ENCODE measurements at regions not wholly inside any gene's neighbourhood (a gene's known extent, or its start where the extent isn't known, plus 50 kb on each side); places are given as distances from the start of the nearest gene placed in this dataset.
"Not testable (repeated sequence)": the region's sequence is repeated elsewhere in the genome, so short reads cannot be mapped to it uniquely, and the experiment has no call there.

DNA sequence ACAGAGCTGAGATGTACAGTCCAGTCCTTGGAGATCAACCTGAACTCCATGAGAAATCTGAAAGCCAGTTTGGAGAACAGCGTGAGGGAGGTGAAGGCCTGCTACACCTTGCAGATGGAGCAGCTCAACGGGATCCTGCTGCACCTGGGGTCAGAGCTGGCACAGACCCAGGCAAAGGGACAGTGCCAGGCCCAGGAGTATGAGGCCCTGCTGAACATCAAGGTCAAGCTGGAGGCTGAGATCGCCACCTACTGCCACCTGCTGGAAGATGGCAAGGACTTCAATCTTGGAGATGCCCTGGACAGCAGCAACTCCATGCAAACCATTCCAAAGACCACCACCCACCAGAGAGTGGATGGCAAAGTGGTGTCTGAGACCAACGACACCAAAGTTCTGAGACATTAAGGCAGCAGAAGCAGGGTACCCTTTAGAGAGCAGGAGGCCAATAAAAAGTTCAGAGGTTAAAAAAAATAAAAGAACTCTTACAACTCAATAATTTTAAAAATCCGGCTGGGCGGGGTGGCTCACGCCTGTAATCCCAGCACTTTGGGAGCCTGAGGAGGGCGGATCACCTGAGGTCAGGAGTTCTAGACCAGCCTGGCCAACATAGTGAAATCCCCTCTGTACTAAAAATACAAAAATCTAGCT, 69.9 kb upstream of the RTL6 start:
- H3K4me3 ChIP-seq (ENCODE audit: low read depth, low read length) = no peak overlapping the region
- no peak for DNase-seq (ENCODE audit: low read depth)

GRCh38 chr22:44567378-44567841, 69.4 kb upstream of the RTL6 start:
- H3K4me3 ChIP-seq (ENCODE audit: low read depth, low read length); DNase-seq (ENCODE audit: low read depth): not testable (repeated sequence)

DNA sequence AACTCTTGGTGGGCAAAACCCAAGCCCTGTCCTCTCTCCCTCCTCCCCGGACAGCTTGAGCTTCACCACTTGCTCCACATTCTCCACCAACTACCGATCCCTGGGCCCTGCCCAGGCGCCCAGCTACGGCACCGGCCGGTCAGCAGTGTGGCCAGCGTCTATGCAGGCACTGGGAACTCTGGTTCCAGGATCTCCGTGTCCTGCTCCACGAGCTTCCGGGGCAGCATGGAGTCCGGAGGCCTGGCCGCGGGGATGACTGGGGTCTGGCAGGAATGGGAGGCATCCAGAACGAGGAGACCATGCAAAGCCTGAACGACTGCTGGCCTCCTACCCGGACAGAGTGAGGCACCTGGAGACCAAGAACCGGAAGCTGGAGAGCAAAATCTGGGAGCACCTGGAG, 68.9 kb upstream of the RTL6 start:
- no peak overlapping the region for H3K4me3 ChIP-seq (ENCODE audit: low read depth, low read length)
- DNase-seq (ENCODE audit: low read depth) = no peak

GRCh38 chr22:44562651-44563050, 64.6 kb upstream of the RTL6 start:
- not testable (repeated sequence) for H3K4me3 ChIP-seq (ENCODE audit: low read depth, low read length); DNase-seq (ENCODE audit: low read depth)

DNA sequence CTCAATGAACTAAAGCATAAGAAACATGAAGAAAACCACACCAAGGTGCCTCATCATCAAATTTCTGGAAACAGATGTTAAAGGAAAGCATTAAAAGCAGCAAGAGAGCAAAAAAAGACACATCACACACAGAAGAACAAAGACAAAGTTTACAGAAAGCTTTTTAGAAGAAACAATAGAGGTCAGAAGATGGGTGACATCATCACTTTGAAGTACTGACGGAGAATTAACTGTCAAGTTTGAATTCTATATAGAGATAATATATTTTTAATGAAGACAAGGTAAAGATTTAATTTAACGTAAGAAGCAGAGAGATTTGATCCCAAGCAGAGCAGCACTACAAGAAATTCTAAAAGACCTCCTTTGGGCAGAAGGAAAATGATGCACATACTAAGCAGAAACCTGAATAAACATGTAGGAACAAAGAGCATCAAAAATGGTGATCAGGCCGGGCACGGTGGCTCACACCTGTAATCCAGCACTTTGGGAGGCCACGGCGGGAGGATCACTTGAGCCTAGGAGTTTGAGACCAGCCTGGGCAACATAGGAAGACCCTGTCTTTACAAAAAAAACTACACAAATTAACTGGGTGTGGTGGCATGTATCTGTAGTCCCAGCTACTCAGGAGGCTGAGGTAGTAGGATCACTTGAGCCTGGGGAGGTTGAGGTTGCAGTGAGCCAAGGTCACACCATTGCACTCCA, 63.3 kb upstream of the RTL6 start:
- H3K4me3 ChIP-seq (ENCODE audit: low read depth, low read length) = no peak overlapping the region
- no peak for DNase-seq (ENCODE audit: low read depth)

DNA sequence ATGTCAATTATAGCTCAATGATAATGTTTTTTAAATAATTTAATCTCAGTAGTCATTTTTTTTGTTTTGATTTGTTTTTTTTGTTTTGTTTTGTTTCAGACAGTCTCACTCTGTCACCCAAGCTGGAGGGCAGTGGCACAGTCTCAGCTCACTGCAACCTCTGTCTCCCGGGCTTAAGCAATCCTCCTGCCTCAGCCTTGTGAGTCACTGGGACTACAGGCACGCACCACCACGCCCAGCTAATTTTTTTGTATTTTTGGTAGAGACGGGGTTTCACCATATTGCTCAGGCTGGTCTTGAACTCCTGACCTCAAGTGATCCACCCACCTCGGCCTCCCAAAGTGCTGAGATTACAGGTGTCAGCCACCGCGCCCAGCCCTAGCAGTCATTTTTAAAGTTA, 60.6 kb upstream of the RTL6 start:
- H3K4me3 ChIP-seq (ENCODE audit: low read depth, low read length); DNase-seq (ENCODE audit: low read depth): not testable (repeated sequence)

DNA sequence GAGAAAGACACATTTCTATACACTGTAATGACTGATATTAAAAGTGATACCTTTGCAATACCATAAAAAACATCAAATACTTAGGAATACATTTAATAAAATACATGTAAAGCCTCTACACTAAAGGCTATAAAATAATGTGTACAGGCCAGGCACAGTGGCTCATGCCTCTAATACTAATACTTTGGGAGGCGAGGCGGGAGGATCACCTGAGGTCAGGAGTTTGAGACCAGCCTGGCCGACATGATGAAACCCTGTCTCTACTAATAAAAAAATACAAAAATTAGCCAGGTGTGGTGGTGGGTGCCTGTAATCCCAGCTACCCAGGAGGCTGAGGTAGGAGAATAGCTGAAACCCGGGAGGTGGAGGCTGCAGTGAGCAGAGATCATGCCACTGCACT, 59.8 kb upstream of the RTL6 start:
- not testable (repeated sequence) for DNase-seq (ENCODE audit: low read depth); H3K4me3 ChIP-seq (ENCODE audit: low read depth, low read length)

DNA sequence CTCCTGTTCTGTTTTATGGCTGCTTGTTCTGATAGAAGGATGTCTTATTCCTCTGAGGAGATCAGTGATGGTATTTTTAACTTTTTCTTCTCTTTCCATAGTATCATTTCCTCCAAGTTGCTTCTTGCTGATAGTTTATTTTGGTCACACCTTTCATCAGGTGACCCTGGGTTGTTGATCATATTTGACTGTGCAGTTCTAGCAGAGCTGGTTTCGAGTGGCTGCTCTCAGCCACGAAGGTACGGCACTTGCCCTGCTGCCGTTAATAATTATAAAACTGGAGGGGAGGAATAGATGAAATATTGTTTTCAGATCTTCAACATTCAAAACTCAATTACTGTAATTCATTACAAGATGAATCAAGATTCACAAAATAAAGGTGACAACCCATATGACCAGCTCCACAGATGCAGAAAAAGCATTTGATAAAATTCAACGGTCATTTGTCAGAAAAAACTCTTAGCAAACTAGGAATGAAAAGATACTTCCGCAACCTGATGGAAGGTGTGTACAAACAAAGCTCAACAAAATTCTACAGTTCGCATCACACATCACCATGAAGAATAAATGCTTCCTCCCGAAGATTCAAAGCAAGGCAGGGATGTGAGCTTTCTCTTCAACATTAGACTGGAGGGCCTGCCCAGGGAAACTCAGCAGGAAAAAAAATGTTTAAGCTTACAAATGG, 59.2 kb upstream of the RTL6 start:
- H3K4me3 ChIP-seq (ENCODE audit: low read depth, low read length) = no peak overlapping the region
- DNase-seq (ENCODE audit: low read depth) = no peak

DNA sequence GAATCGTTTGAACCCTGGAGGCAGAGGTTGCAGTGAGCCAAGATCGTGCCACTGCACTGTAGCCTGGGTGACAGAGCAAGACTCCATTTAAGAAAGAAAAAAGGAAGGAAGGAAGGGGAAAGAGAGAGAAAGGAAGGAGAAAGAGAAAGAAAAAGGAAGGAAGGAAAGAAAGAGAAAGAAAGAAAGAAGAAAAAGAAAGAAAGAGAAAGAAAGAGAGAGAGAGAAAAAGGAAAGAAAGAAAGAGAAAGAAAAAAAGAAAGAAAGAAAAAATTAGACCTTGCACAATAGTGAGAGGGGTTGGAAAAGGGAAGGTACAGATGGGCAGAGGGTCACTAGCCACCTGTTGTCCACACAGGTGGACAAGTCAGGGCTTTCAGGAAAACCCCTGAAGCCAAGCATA, 57.6 kb upstream of the RTL6 start:
- no peak overlapping the region for H3K4me3 ChIP-seq (ENCODE audit: low read depth, low read length)
- DNase-seq (ENCODE audit: low read depth) = no peak

DNA sequence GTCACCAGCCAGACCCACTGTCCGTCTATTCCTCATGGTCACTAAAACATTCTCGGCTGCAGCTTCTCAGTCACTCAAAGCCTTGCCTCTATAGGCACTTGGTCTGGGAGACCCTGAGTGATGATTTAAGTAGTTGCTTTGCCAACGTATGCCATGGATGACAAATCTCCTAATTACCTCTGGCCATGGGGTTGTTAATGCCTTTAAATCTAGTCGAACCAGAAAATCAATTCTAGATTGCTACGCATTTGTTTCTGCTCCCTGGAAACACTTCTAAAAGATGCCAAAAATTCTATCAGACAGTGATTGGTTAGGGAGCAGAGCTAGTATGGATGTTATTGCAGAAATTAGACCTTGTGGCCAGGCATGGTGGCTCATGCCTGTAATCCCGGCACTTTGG, 57.0 kb upstream of the RTL6 start:
- DNase-seq (ENCODE audit: low read depth) = no peak
- no peak overlapping the region for H3K4me3 ChIP-seq (ENCODE audit: low read depth, low read length)

- H3K4me3 ChIP-seq (ENCODE audit: low read depth, low read length) = no peak overlapping the region
- no peak for DNase-seq (ENCODE audit: low read depth)
These were observed 56.4 kb upstream of the RTL6 start for GRCh38 chr22:44554411-44554810.

- peak; percentile 74 for DNase-seq (ENCODE audit: low read depth)
- H3K4me3 ChIP-seq (ENCODE audit: low read depth, low read length) = peak overlapping the region; percentile 38
These were observed 52.9 kb upstream of the RTL6 start for GRCh38 chr22:44550711-44551491.

DNA sequence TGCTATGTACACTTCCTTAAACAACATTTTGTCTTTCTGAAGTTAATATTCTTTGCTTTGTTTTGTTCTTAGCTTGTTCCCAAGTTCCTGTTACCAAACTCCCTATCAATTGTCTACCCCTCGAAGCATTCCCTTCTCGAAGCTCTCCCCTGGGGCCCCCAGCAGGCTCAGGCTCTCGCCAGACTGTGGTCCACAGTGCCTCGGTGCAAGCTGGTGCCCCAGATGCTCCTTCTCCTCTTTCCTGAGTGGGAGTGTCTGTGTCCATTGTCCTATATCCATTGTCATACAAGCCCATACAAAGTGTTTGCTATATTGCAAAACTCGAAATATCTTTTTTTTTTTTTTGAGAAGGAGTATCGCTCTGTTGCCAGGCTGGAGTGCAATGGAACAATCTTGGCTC, 51.7 kb upstream of the RTL6 start:
- DNase-seq (ENCODE audit: low read depth) = no peak
- no peak overlapping the region for H3K4me3 ChIP-seq (ENCODE audit: low read depth, low read length)

DNA sequence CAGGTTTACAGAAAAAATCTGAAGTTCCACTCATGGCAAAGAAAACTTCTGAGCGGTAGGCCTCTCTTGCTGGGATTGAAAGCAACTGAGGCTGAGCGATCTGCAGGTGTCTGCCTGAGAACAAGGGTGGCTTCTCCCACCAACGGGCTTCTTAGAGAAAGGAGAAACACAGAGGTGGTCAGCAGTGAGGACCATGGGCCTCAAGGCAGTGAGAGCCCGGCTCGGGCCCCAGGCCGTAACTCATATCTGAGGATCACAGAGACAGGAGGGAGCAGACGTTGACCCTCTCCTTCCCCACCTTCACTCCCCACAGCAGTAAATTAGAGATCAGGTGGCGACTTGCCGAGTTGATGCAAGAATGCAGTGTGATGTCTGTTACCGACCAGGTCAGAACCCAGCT, 50.9 kb upstream of the RTL6 start:
- no peak overlapping the region for H3K4me3 ChIP-seq (ENCODE audit: low read depth, low read length)

More for the DNA sequence above, 50.9 kb upstream of the RTL6 start:
- no peak for DNase-seq (ENCODE audit: low read depth)
